CD4-positive, alpha-beta T cell (primary cell): ENCODE measurements at regions not wholly inside any gene's neighbourhood (a gene's known extent, or its start where the extent isn't known, plus 50 kb on each side); places are given as distances from the start of the nearest gene placed in this dataset.

ENCODE experiments used
- ATAC-seq: fragments of 200-7000 bp; cut with Tn5 transposase; one replicate; pipeline ENCODE4 v1.10.0; 2022; ENCODE audit warnings: mild to moderate bottlenecking; ENCODE audit not compliant: poor library complexity
- CTCF ChIA-PET: fragments of 350-600 bp; sonication (Branson Sonifier 250); formaldehyde crosslinking; loops from one replicate; lab custom pipeline; 2021; ENCODE audit warnings: antibody characterized with exemption, inconsistent platforms; lab: Charles Lee
- POLR2A ChIA-PET: fragments of 350-600 bp; sonication (Branson Sonifier 250); formaldehyde crosslinking; loops from one replicate; lab custom pipeline; 2021; ENCODE audit warnings: antibody characterized with exemption, inconsistent platforms; lab: Charles Lee
- DNase-seq, 14 experiments: peaks; one replicate each; pipeline ENCODE4 v3.0.0-alpha.2; 2013 to 2020; ENCODE audit warnings: mixed read lengths in 2 of 14
- H3K27ac ChIP-seq, 2 donors: one replicate each; pipeline versions ENCODE4 v1.5.1 to v1.7.0; 2013; ENCODE audit warnings: low read length in 2 of 2, low read depth in 1 of 2, mild to moderate bottlenecking in 1 of 2
- H3K27me3 ChIP-seq, 2 experiments: 1 replicate in 1 of 2; 2 replicates in 1 of 2; pipeline versions ENCODE4 v1.6.1 to v1.7.0; 2013; ENCODE audit warnings: low read length in 2 of 2, control low read depth in 1 of 2, mild to moderate bottlenecking in 1 of 2, moderate library complexity in 1 of 2; ENCODE audit not compliant: insufficient read depth in 2 of 2, control insufficient read depth in 1 of 2
- H3K36me3 ChIP-seq: one replicate; pipeline ENCODE4 v1.6.1; 2013; ENCODE audit warnings: low read length, control low read depth; ENCODE audit not compliant: insufficient read depth
- H3K4me1 ChIP-seq: one replicate; pipeline ENCODE4 v1.6.1; 2013; ENCODE audit warnings: low read length, control low read depth; ENCODE audit not compliant: insufficient read depth
- H3K4me3 ChIP-seq: one replicate; pipeline ENCODE4 v1.5.1; 2013; ENCODE audit warnings: mild to moderate bottlenecking, low read length, moderate library complexity
- H3K9me3 ChIP-seq, 2 experiments: 1 replicate in 1 of 2; 2 replicates in 1 of 2; pipeline versions ENCODE4 v1.6.1 to v1.7.0; 2013; ENCODE audit warnings: low read length in 2 of 2, mild to moderate bottlenecking in 2 of 2, control low read depth in 1 of 2, moderate library complexity in 1 of 2; ENCODE audit not compliant: control insufficient read depth in 1 of 2, insufficient read depth in 1 of 2
- H3K27ac Mint-ChIP-seq: one replicate; pipeline ENCODE4 v1.8.0; 2020; ENCODE audit warnings: mixed read lengths
- H3K27me3 Mint-ChIP-seq: one replicate; pipeline ENCODE4 v1.8.0; 2021; ENCODE audit warnings: mixed read lengths
- H3K36me3 Mint-ChIP-seq: one replicate; pipeline ENCODE4 v1.8.0; 2021; ENCODE audit warnings: low read depth, mixed read lengths
- H3K4me1 Mint-ChIP-seq: one replicate; pipeline ENCODE4 v1.8.0; 2021; ENCODE audit warnings: low read depth, mixed read lengths
- H3K4me3 Mint-ChIP-seq: one replicate; pipeline ENCODE4 v1.8.0; 2020; ENCODE audit warnings: mild to moderate bottlenecking, mixed read lengths
- H3K9me3 Mint-ChIP-seq: one replicate; pipeline ENCODE4 v1.8.0; 2020; ENCODE audit warnings: mixed read lengths
- CTCF ChIP-seq: fragments of 200-600 bp; IDR thresholded peaks from one replicate; pipeline ENCODE4 v1.8.0; 2022; ENCODE audit warnings: antibody characterized with exemption, mild to moderate bottlenecking
- intact Hi-C, 2 experiments: fragments of 100-400 bp; cut with DNase I in 1 of 2; cut with micrococcal nuclease in 1 of 2; formaldehyde crosslinking; loops; one replicate each; pipeline versions ENCODE4 v1.15.1 to v1.9.0; 2023 to 2025; cut with DNase I, micrococcal nuclease

DNA sequence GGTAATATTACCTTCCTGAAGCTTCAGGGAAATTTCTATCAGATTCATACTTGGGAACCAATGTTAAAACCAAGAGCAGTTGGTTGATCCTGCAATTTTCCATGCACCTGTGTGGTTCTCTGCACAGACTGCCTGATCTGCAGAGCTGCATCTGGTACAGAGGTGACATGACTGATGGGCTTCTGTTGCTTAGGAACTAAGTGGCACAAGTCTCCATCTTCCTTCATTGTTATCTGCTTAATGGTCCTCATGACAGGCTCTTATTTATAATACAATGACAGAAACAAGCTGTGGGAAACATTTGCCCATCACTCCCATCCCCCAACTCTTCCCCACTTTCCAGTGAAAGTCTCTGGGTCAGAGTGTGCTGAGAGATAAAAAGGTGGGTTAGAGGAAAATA is 799.1 kb downstream of the TAF11L14 start:
- POLR2A ChIA-PET = no interaction called here
- intact Hi-C loops = no loop called here
- no peaks in the 10 kb centered on the region for H3K9me3 ChIP-seq
- peaks cover 10% of the 10 kb centered on the region for H3K9me3 Mint-ChIP-seq
- ATAC-seq = no peak
- H3K4me1 Mint-ChIP-seq = no peaks in the 10 kb centered on the region
- DNase-seq = no peak
- H3K27me3 ChIP-seq = no peaks in the 10 kb centered on the region
- H3K4me1 ChIP-seq = no peaks in the 10 kb centered on the region
- TF ChIP-seq CTCF = no peak
- H3K36me3 ChIP-seq = no peaks in the 10 kb centered on the region
- H3K4me3 Mint-ChIP-seq = no peak overlapping the region
- no peak overlapping the region for H3K4me3 ChIP-seq
- no peaks in the 10 kb centered on the region for H3K27me3 Mint-ChIP-seq
- CTCF ChIA-PET = no interaction called here
- H3K27ac ChIP-seq = no peak overlapping the region
- no peak overlapping the region for H3K27ac Mint-ChIP-seq
- no peaks in the 10 kb centered on the region for H3K36me3 Mint-ChIP-seq

DNA sequence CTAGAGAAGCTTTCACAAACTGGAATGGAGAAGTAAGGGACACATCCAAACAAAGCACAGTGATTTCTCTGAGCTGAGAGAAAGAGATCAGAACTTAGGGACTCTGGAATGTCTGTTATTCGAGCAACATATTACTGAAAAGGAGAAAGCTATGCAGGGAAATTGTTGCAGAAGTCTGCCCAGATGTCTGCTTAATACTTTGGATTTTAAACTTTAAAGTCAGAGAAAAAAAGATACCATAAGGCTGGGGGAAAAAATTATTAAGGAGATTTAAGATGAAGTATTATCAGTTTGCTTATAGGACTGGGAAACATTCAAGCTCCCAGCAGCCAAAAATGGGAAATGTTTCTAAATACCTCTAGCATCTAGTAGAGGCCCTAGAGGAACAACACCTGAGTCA is 803.9 kb downstream of the TAF11L14 start:
- no peaks in the 10 kb centered on the region for H3K27me3 ChIP-seq
- H3K36me3 ChIP-seq = no peaks in the 10 kb centered on the region
- no peak overlapping the region for H3K4me3 ChIP-seq
- Mint-ChIP-seq H3K9me3 (peaks cover 8% of the 10 kb centered on the region), H3K27ac (no peak overlapping the region), H3K27me3 (no peaks in the 10 kb centered on the region), H3K36me3 (no peaks in the 10 kb centered on the region), H3K4me1 (no peaks in the 10 kb centered on the region), H3K4me3 (no peak overlapping the region)
- intact Hi-C loops = no loop called here
- no peak for TF ChIP-seq CTCF
- DNase-seq = no peak
- H3K27ac ChIP-seq = no peak overlapping the region
- no peaks in the 10 kb centered on the region for H3K9me3 ChIP-seq
- H3K4me1 ChIP-seq = no peaks in the 10 kb centered on the region
- POLR2A ChIA-PET = no interaction called here
- no peak for ATAC-seq
- CTCF ChIA-PET = no interaction called here

GRCh38 chr5:18455521-18455920 is 821.3 kb downstream of the TAF11L14 start:
- no peaks in the 10 kb centered on the region for H3K4me1 ChIP-seq
- H3K4me1 Mint-ChIP-seq = no peaks in the 10 kb centered on the region
- H3K9me3 Mint-ChIP-seq = peaks cover 5% of the 10 kb centered on the region
- no peak overlapping the region for H3K4me3 Mint-ChIP-seq
- H3K36me3 Mint-ChIP-seq = no peaks in the 10 kb centered on the region
- ATAC-seq = no peak
- H3K36me3 ChIP-seq = no peaks in the 10 kb centered on the region
- intact Hi-C loops = no loop called here
- no peak overlapping the region for H3K27ac ChIP-seq
- no peaks in the 10 kb centered on the region for H3K27me3 Mint-ChIP-seq
- no peak for DNase-seq
- CTCF ChIA-PET = no interaction called here
- H3K27me3 ChIP-seq = no peaks in the 10 kb centered on the region
- POLR2A ChIA-PET = no interaction called here
- H3K9me3 ChIP-seq = no peaks in the 10 kb centered on the region
- no peak overlapping the region for H3K27ac Mint-ChIP-seq
- no peak for TF ChIP-seq CTCF
- H3K4me3 ChIP-seq = no peak overlapping the region
